ENCODE measurements at regions not wholly inside any gene's neighbourhood (a gene's known extent, or its start where the extent isn't known, plus 50 kb on each side); places are given as distances from the start of the nearest gene placed in this dataset.

DNA sequence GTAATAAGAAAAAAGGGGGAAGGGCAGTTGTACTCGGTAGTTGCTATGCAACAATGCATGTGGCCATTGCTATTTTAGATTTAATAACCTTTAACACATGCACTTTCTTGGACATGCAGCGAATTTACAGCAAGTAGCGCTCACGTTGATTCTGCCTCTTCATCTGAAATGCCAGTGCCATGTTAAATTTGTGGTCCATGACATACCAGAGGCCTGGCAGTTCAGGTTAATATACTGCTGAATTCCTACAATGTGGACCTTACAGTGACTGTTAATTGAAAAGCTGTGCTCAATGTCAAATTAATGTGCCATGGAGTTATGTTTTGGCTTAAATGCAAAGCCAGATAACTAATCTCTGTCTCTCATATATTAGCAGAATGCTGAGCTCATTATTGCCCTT, 699.7 kb downstream of the DOK5 start:
- TF ChIP-seq, protein P1, sequence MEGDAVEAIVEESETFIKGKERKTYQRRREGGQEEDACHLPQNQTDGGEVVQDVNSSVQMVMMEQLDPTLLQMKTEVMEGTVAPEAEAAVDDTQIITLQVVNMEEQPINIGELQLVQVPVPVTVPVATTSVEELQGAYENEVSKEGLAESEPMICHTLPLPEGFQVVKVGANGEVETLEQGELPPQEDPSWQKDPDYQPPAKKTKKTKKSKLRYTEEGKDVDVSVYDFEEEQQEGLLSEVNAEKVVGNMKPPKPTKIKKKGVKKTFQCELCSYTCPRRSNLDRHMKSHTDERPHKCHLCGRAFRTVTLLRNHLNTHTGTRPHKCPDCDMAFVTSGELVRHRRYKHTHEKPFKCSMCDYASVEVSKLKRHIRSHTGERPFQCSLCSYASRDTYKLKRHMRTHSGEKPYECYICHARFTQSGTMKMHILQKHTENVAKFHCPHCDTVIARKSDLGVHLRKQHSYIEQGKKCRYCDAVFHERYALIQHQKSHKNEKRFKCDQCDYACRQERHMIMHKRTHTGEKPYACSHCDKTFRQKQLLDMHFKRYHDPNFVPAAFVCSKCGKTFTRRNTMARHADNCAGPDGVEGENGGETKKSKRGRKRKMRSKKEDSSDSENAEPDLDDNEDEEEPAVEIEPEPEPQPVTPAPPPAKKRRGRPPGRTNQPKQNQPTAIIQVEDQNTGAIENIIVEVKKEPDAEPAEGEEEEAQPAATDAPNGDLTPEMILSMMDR (IDR thresholded peaks at IDR 0.05), result no peak
- TF ChIP-seq POLR2A (IDR thresholded peaks at IDR 0.05), result no peak
